ENCODE measurements at regions not wholly inside any gene's neighbourhood (a gene's known extent, or its start where the extent isn't known, plus 50 kb on each side); places are given as distances from the start of the nearest gene placed in this dataset.

DNA sequence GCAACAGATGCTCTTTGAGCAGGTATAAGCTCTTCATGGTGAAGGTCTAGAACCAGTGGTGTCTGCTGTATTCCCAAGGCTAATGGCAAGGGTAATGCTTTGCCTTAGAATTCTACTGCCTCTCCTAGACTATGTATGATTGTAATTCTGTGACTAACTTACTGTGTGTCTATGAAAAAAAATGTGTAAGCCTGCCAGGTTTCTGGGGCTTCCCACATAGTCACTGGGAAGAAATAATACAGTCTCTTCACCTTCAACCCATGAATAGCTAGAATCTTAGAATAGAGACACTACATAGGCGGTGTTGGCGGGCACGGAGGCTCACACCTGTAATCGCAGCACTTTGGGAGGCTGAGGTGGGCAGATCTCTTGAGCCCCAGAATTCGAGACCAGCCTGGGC is 84.1 kb downstream of the C11orf91 start:
- no peak for DNase-seq

DNA sequence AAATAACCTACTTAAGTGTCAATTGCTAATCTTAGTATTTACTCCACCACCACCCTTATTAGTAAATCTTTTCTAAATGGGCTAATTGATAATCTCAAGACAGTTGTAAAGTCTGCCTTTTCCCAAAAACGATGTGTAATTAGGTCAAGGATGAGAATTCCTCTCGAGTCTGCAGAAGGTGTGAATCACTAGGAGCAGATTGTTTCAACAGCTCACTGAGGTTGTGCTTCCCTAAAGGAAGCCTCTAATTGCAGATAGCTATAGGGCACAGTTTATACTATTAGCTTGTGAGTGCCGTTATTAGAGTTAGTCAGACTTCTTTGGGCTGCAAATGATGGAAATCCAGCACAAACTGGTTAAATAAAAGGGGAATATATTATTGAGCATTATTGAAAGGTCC is 84.9 kb downstream of the C11orf91 start:
- no peak for DNase-seq

DNA sequence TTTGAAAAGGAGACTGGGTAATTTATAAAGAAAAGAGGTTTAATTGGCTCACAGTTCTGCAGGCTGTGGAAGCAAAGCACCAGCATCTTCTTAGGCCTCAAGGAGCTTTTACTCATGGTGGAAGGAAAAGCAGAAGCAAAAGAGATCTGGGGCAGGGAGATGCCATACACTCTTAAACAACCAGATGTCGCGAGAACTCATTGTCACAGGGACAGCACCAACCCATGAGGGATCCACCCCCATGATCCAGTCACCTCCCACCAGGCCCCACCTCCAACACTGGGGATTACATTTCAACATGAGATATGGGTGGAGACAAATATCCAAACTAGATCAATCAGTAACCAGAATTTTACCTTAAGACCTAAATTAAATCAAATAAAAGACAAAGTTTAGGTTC is 87.2 kb downstream of the C11orf91 start:
- DNase-seq = no peak

DNA sequence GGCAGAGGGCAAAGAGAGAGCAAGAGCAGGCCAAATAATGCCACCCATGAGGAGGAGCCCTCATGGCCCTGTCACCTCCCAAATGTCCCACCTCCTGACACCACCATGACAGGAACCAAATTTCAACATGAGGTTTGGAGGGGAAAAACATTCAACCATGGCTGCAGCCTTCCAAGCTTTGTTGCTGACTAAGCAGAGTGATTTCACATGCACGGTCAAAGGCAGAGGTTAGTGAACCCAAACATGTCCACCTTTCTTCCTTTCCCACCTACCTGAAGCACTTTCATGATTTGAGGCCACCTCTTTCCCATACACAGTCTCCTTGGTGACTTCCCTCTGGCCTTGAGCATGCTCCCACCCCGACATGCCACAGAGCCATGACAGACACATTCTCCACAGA is 89.7 kb downstream of the C11orf91 start:
- DNase-seq = no peak

DNA sequence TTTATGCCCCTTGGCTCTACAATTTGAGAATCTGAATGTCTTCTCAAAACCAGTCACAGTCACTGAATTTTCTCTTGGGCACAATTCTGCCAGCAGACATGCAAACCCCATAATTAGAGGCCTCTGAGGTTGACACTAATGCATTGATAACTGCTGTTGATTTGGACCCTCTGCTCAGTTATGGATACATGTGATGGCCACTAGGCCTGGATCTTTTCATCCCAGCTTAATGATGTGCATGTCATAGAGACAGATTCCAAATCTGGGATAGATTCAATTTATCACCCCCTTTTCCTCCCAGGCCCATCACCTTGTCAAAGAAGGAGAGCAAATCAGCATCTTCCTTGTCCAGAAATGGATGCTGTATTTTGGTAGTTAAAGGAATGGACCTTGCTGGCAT is 92.2 kb downstream of the C11orf91 start:
- no peak for DNase-seq

DNA sequence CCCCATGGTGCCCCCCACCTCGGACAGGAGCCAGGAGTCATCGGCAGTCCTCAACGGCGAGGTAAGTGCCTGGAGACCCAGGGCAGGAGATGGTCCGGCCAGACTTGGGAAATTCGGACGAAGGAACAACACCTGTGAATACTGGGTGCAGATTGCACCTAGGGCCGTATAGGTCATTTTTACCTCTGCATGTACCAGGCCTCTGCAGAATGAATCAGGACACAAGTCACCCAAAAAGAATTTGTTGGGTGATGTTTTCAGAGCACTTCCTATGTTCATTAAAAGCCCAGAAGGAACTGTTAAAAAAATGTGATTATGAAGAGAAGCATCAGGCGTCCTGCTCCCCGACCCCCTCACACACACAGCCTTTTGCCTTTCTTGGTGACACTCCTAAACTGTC is 93.9 kb downstream of the C11orf91 start:
- DNase-seq = no peak

DNA sequence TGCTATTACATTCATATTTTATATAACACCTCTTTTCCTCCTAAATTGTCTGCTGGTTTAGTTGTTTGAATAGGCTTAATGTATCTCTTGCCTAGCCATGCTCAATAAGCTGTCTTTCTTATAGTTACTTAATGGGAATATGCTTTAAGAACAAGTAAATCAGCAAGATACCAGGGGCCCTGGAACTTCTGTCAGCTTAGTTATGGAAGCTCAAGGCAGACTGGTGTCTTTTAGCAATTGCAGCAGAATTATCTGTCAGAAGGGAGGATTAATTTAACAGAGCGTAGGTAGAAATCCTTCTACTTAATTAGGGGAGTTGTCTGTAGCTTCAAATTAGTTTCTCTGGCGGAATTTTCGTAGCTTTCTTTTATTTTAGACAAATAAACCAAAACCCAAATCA is 94.9 kb downstream of the C11orf91 start:
- no peak for DNase-seq

DNA sequence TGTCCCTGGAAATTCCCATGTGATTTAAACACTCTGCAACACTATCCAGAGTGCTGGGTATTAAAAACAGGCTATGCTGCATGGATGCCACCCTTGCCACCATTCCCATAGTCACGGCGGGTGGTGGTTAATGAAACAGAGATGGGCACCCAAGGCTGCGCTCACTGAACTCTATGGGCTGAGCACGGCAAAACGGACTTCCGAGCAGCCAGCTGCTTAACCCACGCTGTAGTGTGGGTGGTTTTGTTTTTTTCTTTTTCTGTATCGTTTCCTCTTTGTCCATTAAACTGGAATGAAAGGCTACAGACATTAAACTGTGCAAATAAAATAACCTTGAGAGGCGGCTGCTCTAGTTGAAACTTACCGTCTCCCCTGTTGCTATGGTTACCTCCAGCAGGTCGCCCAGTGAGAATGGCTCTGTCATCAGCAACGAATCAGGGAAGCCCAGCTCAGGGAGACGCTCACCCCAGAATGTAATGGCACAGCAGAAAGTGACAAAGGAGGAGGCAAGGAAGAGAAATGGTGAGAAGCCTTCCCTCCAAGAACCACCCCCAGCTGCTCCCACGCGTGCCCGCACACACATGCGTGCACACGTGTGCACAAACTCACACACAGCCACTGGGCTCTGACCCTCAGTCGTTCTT is 102.1 kb downstream of the C11orf91 start:
- DNase-seq = no peak

DNA sequence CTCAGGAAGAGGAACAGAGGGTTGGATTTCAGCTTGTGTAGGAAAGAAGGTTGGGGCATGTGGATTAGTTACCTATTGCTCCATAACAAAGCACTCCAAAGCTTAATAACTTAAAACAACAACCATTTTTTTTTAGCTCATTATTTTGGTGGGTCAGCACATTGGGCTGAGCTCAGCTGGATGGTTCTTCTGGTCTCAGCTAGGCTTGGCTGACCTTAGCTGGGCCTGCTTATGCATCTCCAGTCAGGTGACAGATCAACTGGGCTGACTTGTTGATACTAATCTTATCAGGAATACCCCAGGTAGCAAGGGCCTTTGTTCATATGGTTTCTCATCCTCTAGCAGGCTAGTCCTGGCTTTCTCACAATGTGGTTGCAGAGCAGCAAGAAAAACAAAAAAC is 106.4 kb downstream of the C11orf91 start:
- no peak for DNase-seq

DNA sequence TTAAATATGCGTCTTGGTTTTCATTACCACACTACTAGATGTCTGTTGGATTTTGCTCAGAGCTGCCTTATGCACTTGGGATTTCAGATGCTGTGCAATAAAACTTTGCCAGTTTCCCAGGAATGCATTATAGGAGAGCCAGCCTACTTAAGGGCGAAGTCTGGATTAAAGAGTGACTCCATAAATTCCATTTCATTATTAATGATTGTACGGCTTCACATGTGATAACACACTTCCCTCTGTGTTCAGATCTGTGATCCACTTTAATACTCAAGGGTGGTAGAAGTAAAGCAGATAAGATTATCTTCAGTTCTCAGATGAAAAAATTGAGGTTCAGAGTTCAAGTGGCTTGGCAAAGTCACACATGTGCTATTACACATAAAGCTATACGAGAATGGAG is 110.2 kb downstream of the C11orf91 start:
- no peak for DNase-seq

DNA sequence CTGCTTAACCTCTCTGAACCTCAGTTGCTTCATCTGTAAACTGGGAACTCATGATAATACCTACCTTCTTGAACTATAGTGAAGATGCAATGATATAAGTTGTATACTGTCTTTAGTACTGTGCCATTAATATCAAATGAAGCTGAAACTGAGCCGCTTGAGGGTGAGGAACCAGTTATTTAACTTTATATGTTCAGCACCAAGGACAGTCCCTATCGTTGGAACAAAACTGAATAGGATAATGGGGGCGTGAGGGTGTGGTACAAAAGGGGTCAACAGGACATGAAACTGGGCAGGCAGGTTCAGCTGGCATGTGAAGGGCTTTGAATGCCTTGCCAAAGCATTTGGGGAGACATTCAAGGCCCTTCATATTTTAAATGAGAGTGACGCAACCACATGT is 112.6 kb downstream of the C11orf91 start:
- no peak for DNase-seq

DNA sequence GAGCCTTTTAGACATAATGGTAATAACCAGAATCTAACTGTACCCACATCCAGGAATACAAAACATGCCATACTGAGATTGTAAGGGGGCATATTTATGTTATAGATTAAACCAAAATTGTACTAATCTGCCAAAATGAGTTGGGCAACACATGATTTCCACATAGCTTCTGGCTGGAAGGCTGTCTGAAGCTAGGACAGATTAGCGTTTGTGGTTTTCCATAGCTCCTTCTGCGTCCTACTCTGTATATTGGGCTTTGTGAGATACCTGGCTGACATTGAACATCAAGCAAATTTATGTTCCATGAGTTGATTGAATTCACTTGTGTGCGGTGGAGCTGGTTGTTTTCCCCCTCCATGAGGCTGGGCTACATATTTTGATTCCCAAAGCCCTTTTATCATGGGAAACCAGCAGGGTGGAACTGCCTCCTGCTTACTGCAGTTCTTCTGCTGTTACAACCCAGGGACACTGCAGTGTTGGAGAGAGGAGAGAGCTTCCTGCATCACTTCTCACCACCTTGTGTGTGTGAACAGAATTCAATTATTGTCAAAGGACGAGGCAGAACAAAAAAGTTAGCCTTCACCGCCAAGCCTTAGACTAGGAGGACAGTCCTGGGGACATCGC is 114.9 kb downstream of the C11orf91 start:
- DNase-seq = no peak

DNA sequence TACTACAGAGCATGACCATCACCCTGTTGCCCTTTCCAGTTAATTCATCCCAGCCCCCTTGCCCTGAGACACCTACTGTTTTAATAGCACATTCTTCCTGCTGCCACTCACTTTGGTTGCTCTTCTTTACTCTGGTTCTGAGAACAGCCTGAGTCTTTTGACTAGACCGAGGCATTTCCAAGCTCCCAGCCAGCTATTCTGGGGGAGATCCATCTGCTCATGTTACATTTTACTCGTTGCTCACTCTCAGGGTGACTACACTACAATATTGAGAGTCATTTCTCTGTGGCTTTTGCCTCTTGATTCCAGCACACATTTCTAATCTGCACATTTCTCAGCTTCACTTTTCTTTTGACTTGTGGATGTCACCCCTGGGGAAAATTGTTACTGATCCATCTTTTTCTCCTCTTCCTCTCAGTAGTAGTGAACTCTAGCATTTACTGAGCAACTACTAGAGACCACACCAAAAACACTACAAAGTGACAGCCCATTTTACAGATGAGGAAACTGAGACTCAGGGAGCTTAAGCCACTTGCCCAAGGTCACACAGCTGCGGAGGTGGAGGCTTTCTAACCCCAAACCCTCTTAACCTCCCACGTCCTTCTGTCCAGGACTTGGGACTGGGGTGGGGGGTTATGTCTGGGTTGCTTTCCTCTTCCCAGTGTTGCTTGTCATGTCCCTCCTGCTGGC is 117.8 kb downstream of the C11orf91 start:
- DNase-seq = no peak

DNA sequence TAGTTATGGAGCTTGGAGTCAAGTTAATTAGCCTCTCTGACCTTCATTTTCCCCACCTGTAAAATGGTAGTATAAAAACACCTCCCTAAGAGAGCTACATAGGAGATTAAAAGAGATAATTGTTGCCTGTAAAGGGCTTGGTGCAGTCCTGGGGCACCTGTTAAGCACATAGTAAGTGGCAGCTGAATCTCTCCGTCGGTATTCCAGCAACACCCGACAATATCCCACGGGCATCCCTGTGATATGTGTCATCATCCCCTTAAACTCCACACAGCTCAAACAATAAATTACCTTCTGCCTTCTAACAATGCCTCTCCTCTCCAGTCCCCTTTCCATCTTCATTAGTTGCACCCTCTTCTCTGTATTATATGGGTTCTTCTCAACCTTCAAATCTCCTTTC is 121.5 kb downstream of the C11orf91 start:
- no peak for DNase-seq

DNA sequence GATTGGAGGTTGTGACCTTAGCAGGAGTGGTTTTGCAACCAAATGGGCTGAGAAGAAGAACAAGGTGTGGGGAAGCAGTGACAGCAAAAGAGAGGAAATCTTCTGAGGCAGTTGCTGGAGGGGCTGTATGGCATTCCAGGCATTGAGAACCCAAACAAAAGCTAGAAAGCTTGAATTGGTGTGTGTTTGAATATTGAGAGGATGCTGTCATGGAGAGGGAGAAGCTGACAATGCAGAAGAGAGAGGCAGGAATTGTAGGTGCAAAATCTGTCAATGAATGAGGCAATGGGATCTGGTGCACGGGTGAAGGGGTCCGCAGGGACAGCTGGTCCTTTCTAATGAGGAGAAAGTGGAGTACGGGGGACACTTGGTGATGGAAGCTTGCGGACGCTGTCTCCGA is 123.4 kb downstream of the C11orf91 start:
- no peak for DNase-seq

DNA sequence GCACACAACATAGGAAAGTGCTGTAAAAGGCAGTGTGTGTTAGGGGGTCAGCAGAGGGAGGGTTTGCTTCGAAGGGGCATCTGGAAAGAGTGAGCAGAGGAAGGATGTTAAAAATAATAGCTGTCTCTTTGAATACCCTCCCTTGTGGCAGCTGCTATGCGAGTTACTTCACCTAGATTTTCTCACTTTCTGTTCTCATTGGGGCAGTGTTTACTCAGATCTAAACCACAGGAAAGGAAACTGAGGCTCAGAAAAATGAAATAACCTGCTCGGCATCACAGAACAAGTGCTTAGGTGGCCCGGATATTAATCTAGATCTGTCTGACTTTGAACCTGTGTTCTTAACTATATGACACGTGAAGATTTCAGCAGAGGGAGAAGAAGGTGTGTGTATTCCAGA is 125.3 kb downstream of the C11orf91 start:
- no peak for DNase-seq

DNA sequence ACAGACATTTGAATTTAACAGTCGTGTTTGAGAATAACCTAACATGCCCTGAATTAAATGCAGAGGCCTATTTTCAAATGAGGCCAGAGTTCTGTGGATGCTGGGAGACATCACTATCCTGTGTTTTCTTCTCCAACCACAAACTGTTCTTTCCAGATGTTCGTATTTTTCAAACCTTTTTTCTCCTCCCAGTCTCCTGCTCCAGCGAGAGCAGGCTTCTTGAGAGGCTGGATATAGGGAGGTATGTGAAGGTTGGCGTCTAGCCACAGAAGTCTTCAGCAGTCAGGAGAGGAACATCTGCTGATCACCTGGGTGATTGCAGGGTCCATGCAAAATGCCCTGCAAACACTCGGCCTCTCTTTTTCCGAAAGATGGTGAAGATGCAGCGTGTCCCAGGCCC is 126.3 kb downstream of the C11orf91 start:
- DNase-seq = no peak

DNA sequence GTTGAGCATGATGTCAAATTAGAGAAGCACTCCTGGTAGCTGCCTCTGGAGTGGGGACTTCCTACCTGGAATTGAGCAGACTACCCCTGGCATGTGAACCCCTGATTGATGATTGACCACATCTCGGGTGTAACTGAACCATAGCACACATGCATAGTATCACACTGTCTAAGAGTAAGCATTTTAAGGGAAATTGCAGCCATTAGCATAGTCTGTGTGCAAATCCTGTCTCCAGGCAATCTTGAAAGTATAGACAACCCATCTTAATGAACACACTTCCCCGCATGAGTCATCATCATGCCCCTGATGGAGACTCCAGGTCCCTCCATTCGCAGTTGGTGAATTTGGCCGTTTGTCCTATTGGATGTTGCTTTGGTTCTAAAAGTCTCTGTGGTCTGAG is 131.3 kb downstream of the C11orf91 start:
- no peak for DNase-seq

DNA sequence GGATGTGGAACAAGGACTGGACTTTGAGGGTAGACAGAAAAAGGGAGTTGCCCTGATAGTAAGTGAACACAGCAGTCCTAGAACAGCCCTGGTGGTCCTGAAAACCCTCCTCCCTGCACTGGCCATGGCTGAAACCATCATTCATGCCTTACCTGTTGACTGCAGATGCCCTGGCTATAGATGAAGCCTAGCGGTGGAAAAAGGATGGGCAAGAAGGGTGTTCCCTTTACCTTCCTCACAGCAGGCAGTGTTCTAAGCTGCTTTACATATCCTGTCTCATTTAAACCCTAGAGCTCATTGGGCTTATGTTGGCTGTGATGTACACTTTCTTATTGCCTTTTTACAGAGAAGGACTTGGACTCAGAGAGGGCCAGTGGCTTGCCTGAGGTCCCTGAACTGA is 133.6 kb downstream of the C11orf91 start:
- no peak for DNase-seq

DNA sequence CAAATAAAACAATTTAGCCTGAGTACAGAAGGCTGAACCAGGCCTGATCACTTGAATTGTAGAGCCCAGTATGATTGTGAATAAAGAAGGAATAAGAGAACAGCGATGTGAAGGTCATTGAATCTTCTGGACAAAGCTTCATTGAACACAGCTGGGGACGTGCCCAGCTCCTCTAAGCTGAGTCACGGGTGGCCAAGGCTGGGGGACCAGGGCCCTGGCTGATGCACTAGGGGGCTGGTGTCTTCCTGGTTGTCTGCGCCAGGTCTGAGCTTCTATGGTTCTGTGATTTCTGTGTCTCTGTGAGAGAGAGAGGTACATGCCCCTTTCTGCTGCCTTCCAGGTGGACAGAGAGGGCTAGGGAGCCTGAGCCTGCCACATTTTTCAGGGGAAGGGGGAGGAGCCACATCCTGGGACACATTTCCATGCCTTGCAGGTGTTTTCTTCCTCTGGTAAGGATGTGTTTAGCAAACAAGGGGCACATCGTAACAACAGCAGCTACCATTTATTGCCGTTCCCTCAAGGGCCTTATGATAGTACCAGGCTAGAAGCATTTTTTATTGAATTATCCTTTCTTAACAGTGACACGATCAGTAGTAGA is 135.7 kb downstream of the C11orf91 start:
- no peak for DNase-seq

DNA sequence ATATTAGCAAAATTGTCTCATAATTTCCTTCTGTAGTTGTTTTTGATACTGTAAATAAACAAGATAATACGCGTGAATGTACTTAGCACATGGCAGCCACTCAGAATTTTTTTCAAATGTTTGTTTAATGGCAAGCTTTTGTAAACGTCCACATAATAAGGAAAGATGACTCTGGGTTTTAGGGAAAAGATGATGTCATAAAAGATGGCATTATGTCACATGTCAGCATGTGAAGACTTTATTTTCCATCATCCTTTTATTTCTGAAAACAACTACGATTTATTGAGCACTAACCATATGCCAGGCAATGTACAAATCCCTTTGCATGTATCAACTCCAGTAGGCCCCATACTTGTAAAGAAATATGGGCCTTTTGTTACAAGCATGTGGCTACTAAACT is 139.9 kb downstream of the C11orf91 start:
- no peak for DNase-seq

DNA sequence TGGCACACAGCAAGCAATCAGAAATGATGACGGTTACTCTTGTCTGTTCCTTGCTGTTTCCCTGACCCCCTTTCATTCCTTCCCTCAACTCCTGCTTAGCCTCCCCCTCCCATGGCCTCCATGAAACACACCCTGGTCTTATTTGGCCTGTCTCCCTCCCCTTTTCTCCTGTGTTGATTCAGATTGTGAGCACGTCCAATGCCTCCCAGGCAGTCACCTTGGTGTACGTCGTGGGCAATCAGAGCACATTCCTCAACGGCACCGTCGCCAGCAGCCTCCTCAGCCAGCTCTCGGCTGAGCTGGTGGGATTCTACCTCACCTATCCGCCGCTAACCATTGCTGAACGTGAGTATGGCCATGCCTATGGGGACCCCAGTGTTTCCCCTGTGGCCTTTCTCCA is 141.1 kb downstream of the C11orf91 start:
- no peak for DNase-seq

DNA sequence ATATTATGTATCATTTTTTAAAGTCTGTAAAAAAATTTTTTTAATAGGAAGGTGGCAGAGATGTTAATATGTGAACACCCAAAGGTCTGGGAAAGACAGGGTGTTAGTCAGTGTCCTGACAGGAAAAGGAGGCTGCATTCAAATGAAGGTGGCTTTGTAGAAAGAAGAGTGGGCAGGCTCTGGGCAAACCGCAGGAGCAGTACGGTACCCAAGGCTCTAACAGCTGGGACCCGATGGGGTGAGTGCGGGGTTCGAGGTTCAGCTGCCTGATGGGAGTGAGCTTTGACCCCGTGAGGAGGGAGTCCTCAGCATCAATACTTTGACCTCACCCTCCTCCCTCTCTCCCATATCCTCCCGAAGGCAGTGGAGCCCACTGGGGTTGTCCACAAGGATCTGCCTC is 142.5 kb downstream of the C11orf91 start:
- DNase-seq = no peak

DNA sequence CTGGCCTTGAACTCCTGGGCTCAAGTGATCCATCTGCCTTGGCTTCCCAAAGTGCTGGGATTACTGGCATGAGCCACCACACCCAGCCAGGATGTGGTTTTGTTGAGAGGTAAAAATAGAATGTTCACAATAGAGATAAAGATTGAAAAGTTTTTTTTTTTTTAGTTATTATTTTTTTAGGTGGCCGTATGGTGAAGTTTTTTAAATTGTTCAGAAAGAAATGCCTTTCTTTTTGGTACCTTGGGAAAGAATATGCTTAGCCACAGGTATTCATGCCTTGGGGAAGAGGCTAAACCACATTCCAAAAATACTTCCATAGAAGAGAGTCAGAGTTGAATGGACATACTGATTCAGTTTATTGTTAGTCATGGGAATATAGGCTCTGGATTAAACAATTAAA is 143.4 kb downstream of the C11orf91 start:
- DNase-seq = no peak
